HG03045 (cell line): ENCODE measurements at regions not wholly inside any gene's neighbourhood (a gene's known extent, or its start where the extent isn't known, plus 50 kb on each side); places are given as distances from the start of the nearest gene placed in this dataset.
"Not testable (repeated sequence)": the region's sequence is repeated elsewhere in the genome, so short reads cannot be mapped to it uniquely, and the experiment has no call there.

ENCODE experiments used
- ATAC-seq: cut with Tn5 transposase; IDR thresholded peaks from one replicate; pipeline ENCODE4 v1.9.1; 2021; ENCODE audit warnings: mild to moderate bottlenecking, moderate library complexity; ENCODE audit not compliant: unreplicated experiment

- no peak for ATAC-seq
Measured at GRCh38 chr4:112085156-112086035, 59.9 kb upstream of the FAM241A start.

DNA sequence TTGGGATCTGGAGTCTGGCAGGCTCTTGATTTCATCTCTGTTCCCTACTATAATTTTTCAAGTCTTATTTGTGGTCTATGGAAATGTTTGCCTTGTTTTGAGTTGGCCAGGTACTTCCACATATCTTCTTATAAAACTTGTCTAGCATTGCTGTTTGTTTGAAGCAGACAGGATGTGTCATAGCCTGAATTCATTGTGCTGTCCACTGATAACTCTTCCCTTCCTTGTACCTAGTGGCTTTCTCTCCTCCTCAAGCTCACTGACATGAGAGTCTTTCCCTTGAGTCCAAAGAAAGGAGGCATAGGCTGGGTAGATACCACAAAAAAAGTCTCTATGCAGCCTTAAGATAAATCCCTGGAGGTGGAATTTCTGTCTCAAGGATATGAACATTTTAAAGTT, 59.2 kb upstream of the FAM241A start:
- no peak for ATAC-seq

- ATAC-seq = not testable (repeated sequence)
Measured at GRCh38 chr4:112086661-112087060, 58.6 kb upstream of the FAM241A start.

- not testable (repeated sequence) for ATAC-seq
Measured at GRCh38 chr4:112092330-112092729, 52.9 kb upstream of the FAM241A start.

GRCh38 chr4:112093636-112094202, 51.5 kb upstream of the FAM241A start:
- ATAC-seq = no peak

- no peak for ATAC-seq
Measured at GRCh38 chr4:112094330-112094729, 50.9 kb upstream of the FAM241A start.
